ENCODE measurements at regions not wholly inside any gene's neighbourhood (a gene's known extent, or its start where the extent isn't known, plus 50 kb on each side); places are given as distances from the start of the nearest gene placed in this dataset.

GRCh38 chr20:62553136-62553837 is 77.5 kb upstream of the GATA5 start:
- no peak for DNase-seq
- CTCF ChIA-PET, result no interaction called here
- Histone ChIP-seq H3K9me3 (ENCODE audit: control insufficient read depth in 1 of 2, insufficient read depth in 1 of 2, low read length in 2 of 2) (peaks cover 0 to 31% of the 10 kb centered on the region in 2 experiments), H3K36me3 (ENCODE audit: insufficient read depth, low read length) (no peaks in the 10 kb centered on the region), H3K4me1 (ENCODE audit: insufficient read depth, low read length) (peaks cover 16% of the 10 kb centered on the region), H3K27ac (ENCODE audit: low read depth in 1 of 2, low read length in 2 of 2) (no peak overlapping the region), H3K4me3 (ENCODE audit: low read length) (no peak overlapping the region), H3K27me3 (ENCODE audit: control insufficient read depth in 1 of 2, insufficient read depth in 2 of 2, low read length in 2 of 2) (peaks cover 54 to 58% of the 10 kb centered on the region in 2 experiments)
- ATAC-seq (ENCODE audit: poor library complexity), result no peak
- H3K27me3 Mint-ChIP-seq, result peaks cover 52% of the 10 kb centered on the region
- no peak overlapping the region for H3K4me3 Mint-ChIP-seq
- no peak overlapping the region for H3K27ac Mint-ChIP-seq
- POLR2A ChIA-PET, result no interaction called here
- no peak for TF ChIP-seq CTCF (IDR thresholded peaks at IDR 0.05)
- H3K36me3 Mint-ChIP-seq (ENCODE audit: low read depth), result peaks cover 3% of the 10 kb centered on the region
- peaks cover 5% of the 10 kb centered on the region for H3K4me1 Mint-ChIP-seq (ENCODE audit: low read depth)
- intact Hi-C loops (cut with DNase I, micrococcal nuclease), result no loop called here
- no peaks in the 10 kb centered on the region for H3K9me3 Mint-ChIP-seq

GRCh38 chr20:62553838-62554161 is 78.0 kb upstream of the GATA5 start:
- no peak overlapping the region for H3K4me3 ChIP-seq (ENCODE audit: low read length)
- no peaks in the 10 kb centered on the region for H3K36me3 ChIP-seq (ENCODE audit: insufficient read depth, low read length)
- H3K4me3 Mint-ChIP-seq, result no peak overlapping the region
- H3K27ac ChIP-seq (ENCODE audit: low read depth in 1 of 2, low read length in 2 of 2), result no peak overlapping the region
- intact Hi-C loops (cut with DNase I, micrococcal nuclease), result no loop called here
- DNase-seq, result no peak
- TF ChIP-seq CTCF (IDR thresholded peaks at IDR 0.05), result no peak
- H3K36me3 Mint-ChIP-seq (ENCODE audit: low read depth), result peaks cover 3% of the 10 kb centered on the region
- no peaks in the 10 kb centered on the region for H3K9me3 Mint-ChIP-seq
- CTCF ChIA-PET, result no interaction called here
- peaks cover 54% of the 10 kb centered on the region for H3K27me3 Mint-ChIP-seq
- POLR2A ChIA-PET, result no interaction called here
- no peak overlapping the region for H3K27ac Mint-ChIP-seq
- peaks cover 16% of the 10 kb centered on the region for H3K4me1 ChIP-seq (ENCODE audit: insufficient read depth, low read length)
- ATAC-seq (ENCODE audit: poor library complexity), result no peak
- peaks cover 0 to 31% of the 10 kb centered on the region in 2 experiments for H3K9me3 ChIP-seq (ENCODE audit: control insufficient read depth in 1 of 2, insufficient read depth in 1 of 2, low read length in 2 of 2)
- H3K27me3 ChIP-seq (ENCODE audit: control insufficient read depth in 1 of 2, insufficient read depth in 2 of 2, low read length in 2 of 2), result peaks cover 51 to 55% of the 10 kb centered on the region in 2 experiments
- peaks cover 5% of the 10 kb centered on the region for H3K4me1 Mint-ChIP-seq (ENCODE audit: low read depth)

- no peak overlapping the region for H3K27ac ChIP-seq (ENCODE audit: low read depth in 1 of 2, low read length in 2 of 2)
- no peak for DNase-seq
- Mint-ChIP-seq H3K36me3 (ENCODE audit: low read depth) (peaks cover 3% of the 10 kb centered on the region), H3K27ac (no peak overlapping the region), H3K4me3 (no peak overlapping the region), H3K4me1 (ENCODE audit: low read depth) (peaks cover 5% of the 10 kb centered on the region), H3K27me3 (peaks cover 52% of the 10 kb centered on the region), H3K9me3 (no peaks in the 10 kb centered on the region)
- intact Hi-C loops (cut with DNase I, micrococcal nuclease), result no loop called here
- no peak for ATAC-seq (ENCODE audit: poor library complexity)
- H3K27me3 ChIP-seq (ENCODE audit: control insufficient read depth in 1 of 2, insufficient read depth in 2 of 2, low read length in 2 of 2), result peaks cover 45 to 49% of the 10 kb centered on the region in 2 experiments
- H3K4me1 ChIP-seq (ENCODE audit: insufficient read depth, low read length), result peaks cover 16% of the 10 kb centered on the region
- ChIA-PET POLR2A (no interaction called here), CTCF (no interaction called here)
- no peak overlapping the region for H3K4me3 ChIP-seq (ENCODE audit: low read length)
- no peak for TF ChIP-seq CTCF (IDR thresholded peaks at IDR 0.05)
- H3K9me3 ChIP-seq (ENCODE audit: control insufficient read depth in 1 of 2, insufficient read depth in 1 of 2, low read length in 2 of 2), result peaks cover 0 to 31% of the 10 kb centered on the region in 2 experiments
- H3K36me3 ChIP-seq (ENCODE audit: insufficient read depth, low read length), result no peaks in the 10 kb centered on the region
These were observed 78.6 kb upstream of the GATA5 start for GRCh38 chr20:62554214-62554897.
